Fibroblast of lung (primary cell): ENCODE measurements at regions not wholly inside any gene's neighbourhood (a gene's known extent, or its start where the extent isn't known, plus 50 kb on each side); places are given as distances from the start of the nearest gene placed in this dataset.

Experiments
- DNase-seq, 2 donors: peaks; one replicate each; pipeline versions ENCODE4 v3.0.0 to v3.0.0-alpha.2; 2010; ENCODE audit warnings: low read depth in 2 of 2
- H2AFZ ChIP-seq: 2 replicates; pipeline ENCODE4 v1.5.1; 2012; ENCODE audit warnings: low read length, control low read depth, inconsistent platforms
- H3K27ac ChIP-seq: 2 replicates; pipeline ENCODE4 v1.5.1; 2011; ENCODE audit warnings: low read length, control low read depth; ENCODE audit not compliant: insufficient read depth
- H3K27me3 ChIP-seq: 2 replicates; pipeline ENCODE4 v1.5.1; 2011; ENCODE audit warnings: mild to moderate bottlenecking, low read length; ENCODE audit not compliant: control insufficient read depth, insufficient read depth
- H3K36me3 ChIP-seq: 2 replicates; pipeline ENCODE4 v1.5.1; 2011; ENCODE audit warnings: low read length; ENCODE audit not compliant: control insufficient read depth, insufficient read depth
- H3K4me1 ChIP-seq: 2 replicates; pipeline ENCODE4 v1.5.1; 2011; ENCODE audit warnings: low read length; ENCODE audit not compliant: control insufficient read depth, insufficient read depth; ENCODE audit errors: extremely low read depth
- H3K4me2 ChIP-seq: 2 replicates; pipeline ENCODE4 v1.5.1; 2011; ENCODE audit warnings: low read length, control low read depth; ENCODE audit not compliant: insufficient read depth; ENCODE audit errors: extremely low read depth
- H3K4me3 ChIP-seq, 4 experiments: fragments of 200-600 bp in 1 of 4; sonication (generic) in 1 of 4; replicated peaks in 1 of 4; 2 replicates each; pipeline ENCODE4 v1.5.1; 2011 to 2016; ENCODE audit warnings: low read length in 4 of 4, low read depth in 3 of 4, mild to moderate bottlenecking in 3 of 4, control low read depth in 2 of 4, inconsistent platforms in 1 of 4, mixed read lengths in 1 of 4; ENCODE audit not compliant: insufficient read depth in 1 of 4; ENCODE audit errors: control extremely low read depth in 1 of 4
- H3K79me2 ChIP-seq: 2 replicates; pipeline ENCODE4 v1.5.1; 2012; ENCODE audit warnings: mild to moderate bottlenecking, low read length, inconsistent platforms; ENCODE audit not compliant: control insufficient read depth, insufficient read depth
- H3K9ac ChIP-seq: 2 replicates; pipeline ENCODE4 v1.5.1; 2011; ENCODE audit warnings: mild to moderate bottlenecking, low read length, control low read depth; ENCODE audit not compliant: insufficient read depth
- H3K9me3 ChIP-seq: 2 replicates; pipeline ENCODE4 v1.5.1; 2012; ENCODE audit warnings: low read depth, low read length; ENCODE audit not compliant: control insufficient read depth, insufficient read depth
- H4K20me1 ChIP-seq: 2 replicates; pipeline ENCODE4 v1.5.1; 2011; ENCODE audit warnings: low read length; ENCODE audit not compliant: control insufficient read depth, insufficient read depth; ENCODE audit errors: extremely low read depth
- CTCF ChIP-seq, 2 donors: IDR thresholded peaks in 1 of 2; conservative IDR thresholded peaks in 1 of 2; 1 replicate in 1 of 2; 2 replicates in 1 of 2; pipeline ENCODE4 v1.5.1; 2011 to 2012; ENCODE audit warnings: low read length in 2 of 2, control low read depth in 1 of 2, inconsistent platforms in 1 of 2, low read depth in 1 of 2, mild to moderate bottlenecking in 1 of 2
- EZH2 ChIP-seq: IDR thresholded peaks from 2 replicates; pipeline ENCODE4 v1.5.1; 2012; ENCODE audit warnings: low read length, control low read depth, mild to moderate bottlenecking; ENCODE audit errors: missing control alignments

- Histone ChIP-seq H3K27me3 (no peaks in the 10 kb centered on the region), H3K36me3 (no peaks in the 10 kb centered on the region), H3K4me1 (peaks cover 18% of the 10 kb centered on the region), H4K20me1 (no peaks in the 10 kb centered on the region), H3K79me2 (no peaks in the 10 kb centered on the region), H3K9me3 (no peaks in the 10 kb centered on the region), H3K4me2 (peak overlapping the region; percentile 42), H2AFZ (peak overlapping the region; percentile 19), H3K27ac (peak overlapping the region; percentile 67), H3K4me3 (no peak overlapping the region), H3K9ac (no peak overlapping the region)
- DNase-seq = peak; percentile 61 to 85
- no peak for TF ChIP-seq EZH2
- TF ChIP-seq CTCF (conservative IDR thresholded peaks at IDR 0.05 in 1 of 2, IDR thresholded peaks at IDR 0.05 in 1 of 2; ENCODE audit: low read depth in 1 of 2, low read length in 2 of 2) = no peak
Observed at GRCh38 chr1:59015708-59016107, 231.9 kb upstream of the JUN start.

GRCh38 chr1:59016390-59016789, 232.5 kb upstream of the JUN start:
- Histone ChIP-seq H3K9ac (no peak overlapping the region), H3K4me2 (no peak overlapping the region), H3K36me3 (no peaks in the 10 kb centered on the region), H3K4me1 (peaks cover 18% of the 10 kb centered on the region), H3K4me3 (no peak overlapping the region), H4K20me1 (no peaks in the 10 kb centered on the region), H3K27me3 (no peaks in the 10 kb centered on the region), H3K27ac (peak overlapping the region; percentile 67), H2AFZ (no peak overlapping the region), H3K9me3 (no peaks in the 10 kb centered on the region), H3K79me2 (no peaks in the 10 kb centered on the region)
- TF ChIP-seq EZH2 (no peak), CTCF (conservative IDR thresholded peaks at IDR 0.05 in 1 of 2, IDR thresholded peaks at IDR 0.05 in 1 of 2; ENCODE audit: low read depth in 1 of 2, low read length in 2 of 2) (no peak)
- DNase-seq = no peak

- Histone ChIP-seq H3K79me2 (no peaks in the 10 kb centered on the region), H3K9ac (no peak overlapping the region), H3K9me3 (no peaks in the 10 kb centered on the region), H3K27me3 (no peaks in the 10 kb centered on the region), H3K4me2 (no peak overlapping the region), H2AFZ (no peak overlapping the region), H4K20me1 (no peaks in the 10 kb centered on the region), H3K4me1 (peaks cover 18% of the 10 kb centered on the region), H3K4me3 (no peak overlapping the region), H3K27ac (no peak overlapping the region), H3K36me3 (no peaks in the 10 kb centered on the region)
- DNase-seq = peak; percentile 24 to 79
- TF ChIP-seq EZH2 = no peak
- no peak for TF ChIP-seq CTCF (conservative IDR thresholded peaks at IDR 0.05 in 1 of 2, IDR thresholded peaks at IDR 0.05 in 1 of 2; ENCODE audit: low read depth in 1 of 2, low read length in 2 of 2)
Observed at GRCh38 chr1:59017501-59018231, 233.8 kb upstream of the JUN start.
